H1 (cell line): ENCODE measurements at regions not wholly inside any gene's neighbourhood (a gene's known extent, or its start where the extent isn't known, plus 50 kb on each side); places are given as distances from the start of the nearest gene placed in this dataset.

Source experiments
- ATF3 ChIP-seq: IDR thresholded peaks from 2 replicates; pipeline ENCODE4 v1.6.1; 2011; ENCODE audit warnings: low read depth, mild to moderate bottlenecking, low read length; ENCODE audit not compliant: insufficient read depth
- CBX5 ChIP-seq: fragments of 300-800, 300-1000 bp; sonication (generic); IDR thresholded peaks from 2 replicates; pipeline ENCODE4 v1.7.1; 2016; ENCODE audit warnings: antibody characterized with exemption, low read length, low read depth
- CREB1 ChIP-seq: IDR thresholded peaks from 2 replicates; pipeline ENCODE4 v1.6.1; 2012; ENCODE audit warnings: inconsistent platforms
- CTCF ChIP-seq, 3 experiments: IDR thresholded peaks; 1 replicate in 2 of 3; 2 replicates in 1 of 3; pipeline versions ENCODE4 v1.5.1 to v1.6.1; 2011; ENCODE audit warnings: low read length in 3 of 3, mild to moderate bottlenecking in 3 of 3, inconsistent platforms in 2 of 3, low read depth in 1 of 3, moderate library complexity in 1 of 3; ENCODE audit not compliant: insufficient read depth in 1 of 3; ENCODE audit errors: control extremely low read depth in 1 of 3
- EP300 ChIP-seq, 2 experiments: IDR thresholded peaks; 1 replicate in 1 of 2; 2 replicates in 1 of 2; pipeline ENCODE4 v1.6.1; 2011 to 2012; ENCODE audit warnings: low read depth in 2 of 2, low read length in 2 of 2, mild to moderate bottlenecking in 2 of 2, borderline replicate concordance in 1 of 2, inconsistent platforms in 1 of 2, moderate library complexity in 1 of 2
- EZH2 ChIP-seq: fragments of 200-600 bp; sonication (generic); IDR thresholded peaks from 2 replicates; pipeline ENCODE4 v1.7.1; 2012; ENCODE audit warnings: low read depth, mild to moderate bottlenecking, moderate library complexity, low read length, inconsistent platforms; ENCODE audit not compliant: severe bottlenecking
- POLR2AphosphoS5 ChIP-seq: IDR thresholded peaks from 2 replicates; pipeline ENCODE4 v1.6.1; 2011; ENCODE audit warnings: low read depth, low read length
- RFX5 ChIP-seq: IDR thresholded peaks from 2 replicates; pipeline ENCODE4 v1.6.1; 2011; ENCODE audit warnings: low read depth, low read length, improper control_type of control experiment, borderline replicate concordance
- RNF2 ChIP-seq: fragments of 200-900, 300-1000 bp; sonication (generic); IDR thresholded peaks from 2 replicates; pipeline ENCODE4 v1.7.1; 2016; ENCODE audit warnings: borderline replicate concordance, low read depth, mild to moderate bottlenecking, antibody characterized with exemption, low read length; ENCODE audit not compliant: poor library complexity, severe bottlenecking; ENCODE audit errors: missing control alignments
- TAF1 ChIP-seq: IDR thresholded peaks from 2 replicates; pipeline ENCODE4 v1.6.1; 2011; ENCODE audit warnings: mild to moderate bottlenecking, low read depth, low read length

GRCh38 chr1:191085121-191085520, 607.5 kb upstream of the BRINP3 start:
- TF ChIP-seq CTCF (IDR thresholded peaks at IDR 0.05; ENCODE audit: control extremely low read depth in 1 of 3, insufficient read depth in 1 of 3, low read depth in 1 of 3, low read length in 3 of 3) (no peak), POLR2AphosphoS5 (no peak), CREB1 (no peak), ATF3 (no peak), EP300 (IDR thresholded peaks at IDR 0.05; ENCODE audit: borderline replicate concordance in 1 of 2, low read depth in 2 of 2, low read length in 2 of 2) (no peak), EZH2 (no peak), RNF2 (no peak), RFX5 (no peak), TAF1 (no peak), CBX5 (no peak)
